GM12892 (cell line): ENCODE measurements at regions not wholly inside any gene's neighbourhood (a gene's known extent, or its start where the extent isn't known, plus 50 kb on each side); places are given as distances from the start of the nearest gene placed in this dataset.

ENCODE experiments used
- POLR2A ChIP-seq: IDR thresholded peaks from 2 replicates; pipeline ENCODE4 v1.6.1; 2011; ENCODE audit warnings: low read depth, low read length, control low read depth
- TAF1 ChIP-seq: IDR thresholded peaks from 2 replicates; pipeline ENCODE4 v1.6.1; 2011; ENCODE audit warnings: low read depth, mild to moderate bottlenecking, control low read depth, low read length, borderline replicate concordance

GRCh38 chr11:10392095-10393079 is 62.7 kb upstream of the AMPD3 start:
- TF ChIP-seq TAF1 (no peak), POLR2A (no peak)
